ENCODE measurements at regions not wholly inside any gene's neighbourhood (a gene's known extent, or its start where the extent isn't known, plus 50 kb on each side); places are given as distances from the start of the nearest gene placed in this dataset.

DNA sequence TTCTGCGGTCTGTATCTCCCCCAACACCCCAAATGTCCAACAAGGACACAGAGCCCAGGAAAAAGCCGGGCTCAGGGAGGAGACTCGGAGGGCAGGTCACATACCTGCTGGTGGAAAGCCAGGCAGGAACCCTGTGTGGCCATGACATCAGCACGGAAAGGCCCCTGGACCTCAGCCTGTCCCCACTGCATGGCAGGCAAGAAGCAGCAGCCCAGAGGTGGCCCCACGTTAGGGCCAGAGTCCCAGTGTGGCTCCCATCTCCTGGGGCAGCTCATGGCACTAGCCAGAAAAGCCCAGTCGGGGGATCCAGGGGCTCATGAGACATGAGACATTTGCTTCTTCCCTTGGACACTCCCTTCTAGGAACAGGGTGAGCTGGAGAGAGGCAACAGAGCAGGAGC is 258.7 kb downstream of the DLL1 start:
- TF ChIP-seq ESRRA (CRISPR knock-in tag; IDR thresholded peaks at IDR 0.05; ENCODE audit: borderline replicate concordance): no peak
- TF ChIP-seq, protein P1, sequence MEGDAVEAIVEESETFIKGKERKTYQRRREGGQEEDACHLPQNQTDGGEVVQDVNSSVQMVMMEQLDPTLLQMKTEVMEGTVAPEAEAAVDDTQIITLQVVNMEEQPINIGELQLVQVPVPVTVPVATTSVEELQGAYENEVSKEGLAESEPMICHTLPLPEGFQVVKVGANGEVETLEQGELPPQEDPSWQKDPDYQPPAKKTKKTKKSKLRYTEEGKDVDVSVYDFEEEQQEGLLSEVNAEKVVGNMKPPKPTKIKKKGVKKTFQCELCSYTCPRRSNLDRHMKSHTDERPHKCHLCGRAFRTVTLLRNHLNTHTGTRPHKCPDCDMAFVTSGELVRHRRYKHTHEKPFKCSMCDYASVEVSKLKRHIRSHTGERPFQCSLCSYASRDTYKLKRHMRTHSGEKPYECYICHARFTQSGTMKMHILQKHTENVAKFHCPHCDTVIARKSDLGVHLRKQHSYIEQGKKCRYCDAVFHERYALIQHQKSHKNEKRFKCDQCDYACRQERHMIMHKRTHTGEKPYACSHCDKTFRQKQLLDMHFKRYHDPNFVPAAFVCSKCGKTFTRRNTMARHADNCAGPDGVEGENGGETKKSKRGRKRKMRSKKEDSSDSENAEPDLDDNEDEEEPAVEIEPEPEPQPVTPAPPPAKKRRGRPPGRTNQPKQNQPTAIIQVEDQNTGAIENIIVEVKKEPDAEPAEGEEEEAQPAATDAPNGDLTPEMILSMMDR (IDR thresholded peaks at IDR 0.05): no peak
- TF ChIP-seq, protein P2, sequence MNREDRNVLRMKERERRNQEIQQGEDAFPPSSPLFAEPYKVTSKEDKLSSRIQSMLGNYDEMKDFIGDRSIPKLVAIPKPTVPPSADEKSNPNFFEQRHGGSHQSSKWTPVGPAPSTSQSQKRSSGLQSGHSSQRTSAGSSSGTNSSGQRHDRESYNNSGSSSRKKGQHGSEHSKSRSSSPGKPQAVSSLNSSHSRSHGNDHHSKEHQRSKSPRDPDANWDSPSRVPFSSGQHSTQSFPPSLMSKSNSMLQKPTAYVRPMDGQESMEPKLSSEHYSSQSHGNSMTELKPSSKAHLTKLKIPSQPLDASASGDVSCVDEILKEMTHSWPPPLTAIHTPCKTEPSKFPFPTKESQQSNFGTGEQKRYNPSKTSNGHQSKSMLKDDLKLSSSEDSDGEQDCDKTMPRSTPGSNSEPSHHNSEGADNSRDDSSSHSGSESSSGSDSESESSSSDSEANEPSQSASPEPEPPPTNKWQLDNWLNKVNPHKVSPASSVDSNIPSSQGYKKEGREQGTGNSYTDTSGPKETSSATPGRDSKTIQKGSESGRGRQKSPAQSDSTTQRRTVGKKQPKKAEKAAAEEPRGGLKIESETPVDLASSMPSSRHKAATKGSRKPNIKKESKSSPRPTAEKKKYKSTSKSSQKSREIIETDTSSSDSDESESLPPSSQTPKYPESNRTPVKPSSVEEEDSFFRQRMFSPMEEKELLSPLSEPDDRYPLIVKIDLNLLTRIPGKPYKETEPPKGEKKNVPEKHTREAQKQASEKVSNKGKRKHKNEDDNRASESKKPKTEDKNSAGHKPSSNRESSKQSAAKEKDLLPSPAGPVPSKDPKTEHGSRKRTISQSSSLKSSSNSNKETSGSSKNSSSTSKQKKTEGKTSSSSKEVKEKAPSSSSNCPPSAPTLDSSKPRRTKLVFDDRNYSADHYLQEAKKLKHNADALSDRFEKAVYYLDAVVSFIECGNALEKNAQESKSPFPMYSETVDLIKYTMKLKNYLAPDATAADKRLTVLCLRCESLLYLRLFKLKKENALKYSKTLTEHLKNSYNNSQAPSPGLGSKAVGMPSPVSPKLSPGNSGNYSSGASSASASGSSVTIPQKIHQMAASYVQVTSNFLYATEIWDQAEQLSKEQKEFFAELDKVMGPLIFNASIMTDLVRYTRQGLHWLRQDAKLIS (CRISPR knock-in tag; IDR thresholded peaks at IDR 0.05; ENCODE audit: borderline replicate concordance): no peak
- no peak for TF ChIP-seq ZNF219 (CRISPR knock-in tag; IDR thresholded peaks at IDR 0.05; ENCODE audit: borderline replicate concordance)
- no peak for TF ChIP-seq ELF4 (CRISPR knock-in tag; IDR thresholded peaks at IDR 0.05; ENCODE audit: low read depth)
- TF ChIP-seq, protein P3, sequence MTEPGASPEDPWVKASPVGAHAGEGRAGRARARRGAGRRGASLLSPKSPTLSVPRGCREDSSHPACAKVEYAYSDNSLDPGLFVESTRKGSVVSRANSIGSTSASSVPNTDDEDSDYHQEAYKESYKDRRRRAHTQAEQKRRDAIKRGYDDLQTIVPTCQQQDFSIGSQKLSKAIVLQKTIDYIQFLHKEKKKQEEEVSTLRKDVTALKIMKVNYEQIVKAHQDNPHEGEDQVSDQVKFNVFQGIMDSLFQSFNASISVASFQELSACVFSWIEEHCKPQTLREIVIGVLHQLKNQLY (CRISPR knock-in tag; IDR thresholded peaks at IDR 0.05): no peak
- TF ChIP-seq, protein P4, sequence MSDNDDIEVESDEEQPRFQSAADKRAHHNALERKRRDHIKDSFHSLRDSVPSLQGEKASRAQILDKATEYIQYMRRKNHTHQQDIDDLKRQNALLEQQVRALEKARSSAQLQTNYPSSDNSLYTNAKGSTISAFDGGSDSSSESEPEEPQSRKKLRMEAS (CRISPR knock-in tag; IDR thresholded peaks at IDR 0.05): no peak
- no peak for TF ChIP-seq TP53 (CRISPR knock-in tag; IDR thresholded peaks at IDR 0.05)
- TF ChIP-seq, protein P5, sequence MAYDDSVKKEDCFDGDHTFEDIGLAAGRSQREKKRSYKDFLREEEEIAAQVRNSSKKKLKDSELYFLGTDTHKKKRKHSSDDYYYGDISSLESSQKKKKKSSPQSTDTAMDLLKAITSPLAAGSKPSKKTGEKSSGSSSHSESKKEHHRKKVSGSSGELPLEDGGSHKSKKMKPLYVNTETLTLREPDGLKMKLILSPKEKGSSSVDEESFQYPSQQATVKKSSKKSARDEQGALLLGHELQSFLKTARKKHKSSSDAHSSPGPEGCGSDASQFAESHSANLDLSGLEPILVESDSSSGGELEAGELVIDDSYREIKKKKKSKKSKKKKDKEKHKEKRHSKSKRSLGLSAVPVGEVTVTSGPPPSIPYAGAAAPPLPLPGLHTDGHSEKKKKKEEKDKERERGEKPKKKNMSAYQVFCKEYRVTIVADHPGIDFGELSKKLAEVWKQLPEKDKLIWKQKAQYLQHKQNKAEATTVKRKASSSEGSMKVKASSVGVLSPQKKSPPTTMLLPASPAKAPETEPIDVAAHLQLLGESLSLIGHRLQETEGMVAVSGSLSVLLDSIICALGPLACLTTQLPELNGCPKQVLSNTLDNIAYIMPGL (CRISPR knock-in tag; IDR thresholded peaks at IDR 0.05): no peak
- TF ChIP-seq, protein P6, sequence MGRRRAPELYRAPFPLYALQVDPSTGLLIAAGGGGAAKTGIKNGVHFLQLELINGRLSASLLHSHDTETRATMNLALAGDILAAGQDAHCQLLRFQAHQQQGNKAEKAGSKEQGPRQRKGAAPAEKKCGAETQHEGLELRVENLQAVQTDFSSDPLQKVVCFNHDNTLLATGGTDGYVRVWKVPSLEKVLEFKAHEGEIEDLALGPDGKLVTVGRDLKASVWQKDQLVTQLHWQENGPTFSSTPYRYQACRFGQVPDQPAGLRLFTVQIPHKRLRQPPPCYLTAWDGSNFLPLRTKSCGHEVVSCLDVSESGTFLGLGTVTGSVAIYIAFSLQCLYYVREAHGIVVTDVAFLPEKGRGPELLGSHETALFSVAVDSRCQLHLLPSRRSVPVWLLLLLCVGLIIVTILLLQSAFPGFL (CRISPR knock-in tag; IDR thresholded peaks at IDR 0.05; ENCODE audit: borderline replicate concordance): no peak
- TF ChIP-seq, protein P7, sequence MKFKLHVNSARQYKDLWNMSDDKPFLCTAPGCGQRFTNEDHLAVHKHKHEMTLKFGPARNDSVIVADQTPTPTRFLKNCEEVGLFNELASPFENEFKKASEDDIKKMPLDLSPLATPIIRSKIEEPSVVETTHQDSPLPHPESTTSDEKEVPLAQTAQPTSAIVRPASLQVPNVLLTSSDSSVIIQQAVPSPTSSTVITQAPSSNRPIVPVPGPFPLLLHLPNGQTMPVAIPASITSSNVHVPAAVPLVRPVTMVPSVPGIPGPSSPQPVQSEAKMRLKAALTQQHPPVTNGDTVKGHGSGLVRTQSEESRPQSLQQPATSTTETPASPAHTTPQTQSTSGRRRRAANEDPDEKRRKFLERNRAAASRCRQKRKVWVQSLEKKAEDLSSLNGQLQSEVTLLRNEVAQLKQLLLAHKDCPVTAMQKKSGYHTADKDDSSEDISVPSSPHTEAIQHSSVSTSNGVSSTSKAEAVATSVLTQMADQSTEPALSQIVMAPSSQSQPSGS (CRISPR knock-in tag; IDR thresholded peaks at IDR 0.05; ENCODE audit: borderline replicate concordance, low read depth): no peak
- TF ChIP-seq CBFB (CRISPR knock-in tag; IDR thresholded peaks at IDR 0.05; ENCODE audit: low read depth): no peak
- no peak for TF ChIP-seq ZNF416 (CRISPR knock-in tag; IDR thresholded peaks at IDR 0.05)

All from WTC11 (cell line).